Limb (tissue), 2 donors: ENCODE measurements at regions not wholly inside any gene's neighbourhood (a gene's known extent, or its start where the extent isn't known, plus 50 kb on each side); places are given as distances from the start of the nearest gene placed in this dataset.
"Not testable (repeated sequence)": the region's sequence is repeated elsewhere in the genome, so short reads cannot be mapped to it uniquely, and the experiment has no call there.

Source experiments
- DNase-seq, 2 donors: peaks; one replicate each; pipeline ENCODE4 v3.0.0-alpha.2; 2016; ENCODE audit errors: extremely low spot score in 2 of 2

DNA sequence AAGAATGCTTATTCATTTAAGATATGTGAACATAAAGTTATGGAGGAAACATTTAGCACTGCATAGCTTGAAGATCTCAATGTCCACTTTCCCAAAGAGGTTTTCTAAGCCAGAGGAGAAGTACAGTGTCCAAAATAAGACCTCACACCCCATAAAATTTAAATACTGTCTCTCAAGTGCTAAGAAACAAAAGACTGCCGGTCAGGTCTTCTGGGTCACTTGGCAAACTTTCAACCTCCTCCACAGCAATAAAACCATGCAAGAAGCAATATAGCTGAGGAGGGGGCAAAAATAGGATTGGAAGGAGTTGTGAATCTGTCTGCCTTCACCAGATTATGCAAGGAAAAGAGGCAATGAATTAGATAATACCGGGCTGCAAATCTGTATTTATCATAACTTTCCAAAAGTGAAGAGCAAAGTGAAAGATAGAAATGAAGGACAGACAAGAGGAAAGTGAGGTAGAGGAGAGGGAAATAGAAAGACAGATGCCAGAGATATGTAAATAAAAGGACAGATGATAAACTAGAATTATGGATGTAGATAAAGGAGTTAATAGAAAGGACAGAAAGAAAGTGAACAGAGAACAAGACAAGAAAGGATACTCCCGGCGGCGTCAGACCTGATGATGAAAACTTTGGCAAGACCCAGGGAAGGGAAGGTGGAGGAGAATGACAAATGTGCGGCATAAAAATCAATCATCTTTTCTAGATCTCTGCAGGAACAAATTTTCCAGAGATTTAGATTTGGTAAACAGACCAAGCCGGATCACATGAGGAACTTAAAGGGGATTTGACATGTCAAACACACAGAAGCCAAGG lies 152.7 kb upstream of the FAM241A start:
- DNase-seq = no peak

DNA sequence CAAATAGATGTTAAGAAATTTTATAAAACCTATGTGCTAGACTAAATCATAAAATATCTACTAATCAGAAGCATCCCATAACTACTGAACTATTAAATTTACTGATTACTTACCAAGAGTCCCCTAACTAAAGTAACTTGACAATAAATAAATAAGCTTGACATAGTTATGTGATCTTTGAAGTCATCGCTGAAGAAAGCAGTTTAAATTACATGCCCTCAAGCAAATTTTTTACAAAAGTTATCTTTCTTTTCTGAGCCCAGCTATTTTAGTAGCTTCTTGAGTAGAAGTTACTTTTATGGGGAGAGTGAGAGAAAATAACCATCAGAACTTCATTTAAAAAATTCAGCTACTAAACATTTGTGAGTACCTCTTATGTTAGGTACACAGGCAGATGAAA lies 150.9 kb upstream of the FAM241A start:
- DNase-seq = no peak

DNA sequence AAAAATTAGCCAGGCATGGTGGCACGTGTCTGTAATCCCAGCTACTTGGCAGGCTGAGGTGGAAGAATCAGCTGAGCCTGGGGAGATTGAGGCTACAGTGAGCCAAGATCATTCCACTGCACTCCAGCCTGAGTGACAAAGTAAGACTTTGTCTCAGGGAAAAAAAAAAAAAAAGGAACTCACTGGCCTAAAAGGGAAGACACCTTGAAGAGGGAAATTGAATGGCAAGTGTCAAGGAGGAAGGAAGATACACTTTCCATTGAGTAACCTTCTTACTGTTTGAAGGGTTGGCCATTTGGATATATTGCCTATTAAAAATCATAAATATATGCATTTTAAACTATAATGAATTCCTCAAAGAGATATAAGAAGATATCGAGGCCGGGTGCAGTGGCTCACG lies 147.5 kb upstream of the FAM241A start:
- DNase-seq = no peak

DNA sequence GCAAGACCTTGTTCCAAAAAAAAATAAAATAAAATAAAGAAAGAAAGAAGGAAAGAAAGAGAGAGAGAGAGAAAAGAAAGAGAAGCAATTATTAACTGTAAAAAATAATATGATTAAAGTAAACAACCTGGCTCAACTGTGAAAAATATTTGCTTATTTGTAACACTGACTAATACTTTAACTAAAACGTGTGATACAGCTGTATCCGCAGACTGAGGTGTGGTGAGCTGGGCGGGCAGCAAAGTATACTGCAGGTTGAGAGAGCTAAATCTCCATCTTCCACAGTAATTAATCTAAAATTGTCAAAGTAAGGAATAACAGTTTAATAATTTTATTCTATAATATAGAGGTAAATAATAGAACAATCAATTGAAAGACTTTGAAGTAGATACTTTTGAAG lies 145.5 kb upstream of the FAM241A start:
- DNase-seq = no peak

DNA sequence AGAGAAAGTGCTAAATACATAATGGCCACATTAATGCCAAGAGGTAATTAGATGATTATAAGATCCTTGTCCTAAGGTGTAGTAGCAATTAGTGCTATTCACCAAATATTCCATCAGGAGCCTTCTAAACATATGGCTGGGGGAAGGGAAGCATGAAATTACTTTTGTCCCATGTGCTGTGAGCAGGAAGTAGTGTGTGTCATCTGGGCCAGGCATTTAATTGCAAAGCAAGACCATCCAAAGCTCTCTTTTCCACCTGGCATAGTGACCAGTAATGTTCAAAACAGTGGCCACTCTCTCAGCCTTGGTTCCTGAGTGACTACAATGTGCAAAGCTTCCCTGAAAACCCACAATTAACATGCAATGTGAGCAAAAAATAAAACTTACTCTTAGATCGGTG lies 144.2 kb upstream of the FAM241A start:
- DNase-seq = no peak

DNA sequence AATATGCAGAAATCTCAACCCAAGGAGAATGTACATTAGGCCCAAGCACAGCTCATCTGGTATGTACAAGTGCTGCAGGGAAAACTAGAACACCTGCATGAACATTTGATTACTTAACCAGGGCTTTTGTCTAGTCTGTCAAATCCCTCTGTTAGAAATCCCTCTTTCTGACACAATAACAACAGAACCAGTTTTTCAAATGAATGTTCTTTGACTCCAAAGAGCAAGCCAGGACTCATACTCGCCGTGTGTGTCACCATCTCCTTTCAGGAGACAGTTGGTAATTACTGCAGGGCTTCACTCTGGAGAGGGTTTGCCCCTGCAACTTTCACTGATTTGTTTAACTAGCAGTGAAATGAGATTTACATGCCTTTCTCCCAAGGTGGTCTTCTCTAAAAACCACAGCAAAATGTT lies 143.0 kb upstream of the FAM241A start:
- DNase-seq = no peak

DNA sequence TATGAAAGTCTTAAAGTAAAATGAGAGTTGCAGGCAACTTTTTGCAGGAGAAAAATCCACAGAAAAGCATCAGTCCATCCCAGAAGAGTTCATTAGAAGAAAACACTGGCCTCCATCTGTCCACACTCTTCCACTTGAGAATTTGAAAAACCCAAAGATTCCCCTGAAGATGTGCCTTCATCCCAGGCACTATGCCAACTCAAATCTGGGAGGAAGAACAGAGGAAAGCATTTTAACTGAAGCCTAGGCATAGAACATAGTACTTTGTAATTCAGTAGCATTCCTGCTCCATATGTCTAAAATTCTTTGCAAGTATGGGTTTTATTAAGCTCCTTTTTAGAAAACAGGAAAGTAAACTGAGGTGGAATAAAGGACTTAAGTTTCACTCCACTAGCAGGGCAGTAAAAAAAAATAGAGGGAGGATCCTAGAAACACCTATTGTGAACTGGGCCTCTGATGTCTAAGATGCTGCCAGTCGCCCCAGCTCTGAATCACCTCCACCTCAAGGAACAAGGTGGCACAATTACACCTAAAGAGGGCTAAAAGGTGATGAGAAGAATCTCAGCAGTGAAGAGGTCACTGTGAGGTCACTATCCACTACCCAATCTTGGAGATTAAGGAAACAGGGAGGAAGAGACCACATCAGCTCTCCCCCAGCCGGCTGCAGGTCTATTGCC lies 141.9 kb upstream of the FAM241A start:
- DNase-seq = no peak

DNA sequence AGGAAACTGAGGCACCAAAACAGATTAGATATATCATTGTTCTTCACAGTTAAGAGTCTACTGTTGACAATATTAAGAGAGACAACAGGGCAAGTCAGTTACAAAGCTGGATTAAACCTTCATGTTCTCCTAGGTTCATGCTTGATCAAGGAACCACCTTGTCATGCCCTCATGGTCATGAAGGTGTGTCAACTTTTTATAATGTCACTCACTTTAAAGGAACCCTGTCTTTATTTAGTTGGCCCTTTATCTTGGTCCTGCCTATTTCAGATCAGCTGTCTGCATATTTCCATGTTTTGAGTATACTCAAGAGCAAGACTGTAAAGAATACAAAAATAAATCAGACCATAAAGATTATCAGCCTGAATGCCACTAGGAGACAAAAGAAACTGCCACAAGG lies 140.2 kb upstream of the FAM241A start:
- DNase-seq = no peak

DNA sequence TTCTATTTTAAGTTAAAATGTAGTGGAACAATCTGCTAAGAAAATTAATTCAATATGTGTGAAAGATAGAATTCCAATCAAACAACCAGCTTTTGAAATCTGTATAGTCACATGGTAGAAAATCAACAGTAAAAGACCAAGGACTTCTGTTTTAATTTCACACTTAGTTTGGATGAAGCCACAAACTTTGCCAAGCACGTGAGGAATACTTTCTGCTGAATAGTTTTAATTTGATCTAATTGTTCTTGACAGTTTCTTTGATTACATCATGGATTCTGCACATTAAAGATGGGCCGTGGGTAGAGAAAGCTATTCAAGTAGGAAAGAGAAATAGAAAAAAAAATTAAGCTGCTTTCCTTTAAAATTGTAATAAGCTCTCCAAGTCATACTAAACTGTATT lies 137.9 kb upstream of the FAM241A start:
- no peak for DNase-seq

DNA sequence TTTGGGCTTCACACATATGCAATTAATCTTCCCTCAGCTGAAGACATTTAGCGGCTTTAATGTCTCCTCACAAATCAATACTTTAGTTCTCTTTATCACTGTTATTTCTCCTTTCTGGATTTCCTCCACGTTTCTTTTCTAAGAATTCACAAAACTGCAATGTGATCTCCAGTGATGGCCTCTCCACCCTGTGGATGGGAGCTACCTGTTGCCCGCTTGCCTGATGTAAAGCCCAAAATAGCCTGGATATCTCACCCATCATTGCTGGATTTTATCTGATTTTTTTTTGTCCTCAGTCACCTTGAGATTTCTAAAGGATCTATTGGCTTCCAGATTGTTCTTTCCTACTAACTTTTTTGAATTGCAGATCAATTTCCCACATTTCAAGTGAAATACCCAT lies 129.3 kb upstream of the FAM241A start:
- DNase-seq = no peak

DNA sequence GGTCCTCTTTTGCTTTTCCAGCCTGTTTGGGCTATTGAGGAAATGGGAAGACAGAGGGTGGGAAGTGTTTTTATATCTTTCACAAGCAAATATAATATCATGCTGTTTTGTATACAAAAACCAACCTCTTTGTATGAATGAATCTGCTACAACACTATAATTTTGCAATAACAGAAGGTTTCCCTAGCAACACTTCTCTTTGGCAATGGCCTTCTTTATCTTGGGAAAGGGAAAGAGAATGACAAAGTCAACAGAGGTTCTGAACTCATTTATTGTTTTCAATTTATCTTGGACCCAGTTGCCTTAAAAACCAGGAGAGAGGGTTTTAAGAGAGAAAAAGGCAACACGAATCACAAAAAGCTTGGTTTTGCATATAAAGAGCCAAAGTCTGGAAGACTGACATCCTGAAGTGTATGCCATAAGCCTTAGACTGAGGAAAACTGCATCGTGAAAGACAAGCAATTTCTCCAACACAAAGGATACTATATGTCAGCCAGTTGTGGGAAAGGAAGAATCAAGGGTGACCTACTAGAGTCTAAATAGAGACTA lies 121.8 kb upstream of the FAM241A start:
- no peak for DNase-seq

DNA sequence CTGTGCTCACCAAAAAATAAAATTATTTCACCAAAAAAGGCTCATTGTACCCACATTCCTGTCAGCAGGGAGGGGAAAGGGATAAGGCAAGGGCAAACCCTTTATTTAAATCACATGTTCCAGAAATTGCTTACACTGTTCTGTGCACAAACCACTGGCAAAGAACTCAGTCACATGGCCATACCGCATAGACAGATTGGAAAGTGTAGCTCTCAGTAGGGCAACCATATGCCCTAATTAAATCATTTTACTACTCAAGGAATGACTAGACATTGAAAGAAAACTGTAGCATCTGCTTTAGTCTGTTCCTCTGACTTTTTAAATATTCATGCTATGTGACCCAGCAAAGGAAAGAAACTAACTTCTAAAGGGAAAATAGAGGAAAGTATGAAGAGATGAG lies 119.2 kb upstream of the FAM241A start:
- no peak for DNase-seq

DNA sequence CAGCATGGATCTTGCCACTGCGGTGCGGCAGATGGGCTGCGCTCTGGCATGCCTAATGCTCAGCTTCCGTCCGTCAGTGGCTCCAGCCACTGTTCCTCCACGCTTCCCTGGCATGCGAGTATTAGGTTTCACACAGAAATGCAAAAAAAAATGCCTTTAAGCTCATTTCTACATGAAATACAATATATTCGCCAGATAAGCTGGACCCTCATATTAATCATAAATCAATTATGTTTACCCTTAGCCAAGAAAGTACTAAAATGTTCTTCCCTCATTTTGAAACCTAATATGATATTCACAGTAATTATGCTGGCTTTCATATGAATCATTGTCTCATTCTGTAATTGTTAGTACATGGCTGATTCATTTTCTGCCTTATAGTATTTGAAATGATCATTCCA lies 115.5 kb upstream of the FAM241A start:
- peak in 1 of 2 donors; percentile 16 for DNase-seq

DNA sequence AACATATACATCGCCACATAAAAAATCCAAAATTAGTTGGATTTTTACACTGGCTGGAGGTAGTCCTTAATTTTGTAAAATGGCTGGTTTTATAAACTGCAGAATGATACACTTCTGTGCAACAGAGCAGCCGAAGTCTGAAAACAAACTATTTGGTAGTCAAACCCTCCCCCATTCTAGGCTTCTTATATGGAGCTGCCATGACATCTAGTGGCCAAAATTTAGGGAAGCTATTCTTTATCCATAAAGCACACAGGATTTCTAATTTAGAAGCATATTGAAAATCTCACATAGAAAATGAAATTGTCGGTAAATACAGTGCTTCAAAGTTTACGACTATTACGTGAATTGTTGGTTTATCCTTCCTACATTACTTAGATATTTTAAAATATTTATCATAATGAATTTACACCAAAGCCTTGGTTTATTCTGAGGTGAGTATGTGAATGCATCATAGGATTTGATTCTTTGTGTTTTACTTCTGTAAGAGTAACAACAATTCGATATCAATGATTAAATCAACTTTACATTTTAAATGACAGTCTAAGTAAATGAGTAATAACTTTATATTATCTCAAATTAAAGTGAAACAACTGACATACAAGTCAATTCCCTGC lies 113.4 kb upstream of the FAM241A start:
- peak; percentile 33 to 67 for DNase-seq

DNA sequence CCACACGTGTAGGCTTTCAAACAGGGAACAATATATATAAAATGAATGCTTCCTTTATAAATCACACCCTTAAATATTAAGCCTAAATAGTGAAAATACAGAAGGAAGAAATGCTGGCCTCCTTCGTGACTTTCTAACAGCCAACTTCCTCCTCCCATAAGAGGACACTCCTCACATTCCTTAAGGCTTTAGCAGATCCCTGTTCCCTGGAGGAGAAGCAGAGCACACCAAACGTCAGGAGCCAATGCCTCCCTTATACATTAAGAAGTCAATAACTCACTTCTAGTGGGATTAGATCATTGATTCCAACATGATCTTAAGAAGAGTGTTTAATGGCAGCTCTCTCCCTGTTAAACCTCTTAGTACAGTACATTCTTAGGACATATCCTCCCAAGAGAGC lies 108.4 kb upstream of the FAM241A start:
- no peak for DNase-seq

DNA sequence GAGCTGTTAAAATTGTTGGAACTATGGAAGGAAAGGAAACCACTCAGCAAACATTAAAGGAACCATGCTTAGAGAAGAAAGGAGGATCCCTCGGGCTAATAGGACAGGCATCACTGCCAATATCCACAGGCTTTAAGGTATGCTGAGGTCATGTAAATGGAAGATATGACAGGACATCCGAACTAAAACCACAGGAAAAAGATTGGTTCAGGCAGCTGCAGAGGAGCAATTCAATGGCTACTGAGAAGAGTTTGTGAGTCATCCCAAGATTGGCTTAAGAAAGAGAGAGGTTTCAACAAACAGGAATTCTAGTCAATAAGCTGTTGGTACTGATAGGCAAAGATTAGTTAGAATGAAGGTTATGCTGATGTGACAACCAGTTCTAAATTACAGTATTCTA lies 106.4 kb upstream of the FAM241A start:
- no peak for DNase-seq

DNA sequence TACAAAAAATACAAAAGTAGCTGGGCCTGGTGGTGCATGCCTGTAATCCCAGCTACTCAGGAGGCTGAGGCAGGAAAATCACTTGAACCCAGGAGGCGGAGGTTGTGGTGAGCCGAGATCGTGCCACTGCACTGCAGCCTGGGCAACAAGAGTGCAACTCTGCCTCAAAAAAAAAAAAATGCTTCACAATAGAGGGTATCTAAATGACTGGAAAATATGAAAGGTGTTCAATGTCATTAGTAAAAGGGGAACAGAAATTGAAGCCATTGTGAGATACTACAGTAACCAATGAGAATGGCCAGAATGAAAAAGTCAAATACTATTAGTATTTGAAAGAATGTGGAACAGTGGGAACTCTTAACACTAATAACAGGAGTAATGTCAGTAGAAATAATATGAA lies 96.1 kb upstream of the FAM241A start:
- DNase-seq = not testable (repeated sequence)

DNA sequence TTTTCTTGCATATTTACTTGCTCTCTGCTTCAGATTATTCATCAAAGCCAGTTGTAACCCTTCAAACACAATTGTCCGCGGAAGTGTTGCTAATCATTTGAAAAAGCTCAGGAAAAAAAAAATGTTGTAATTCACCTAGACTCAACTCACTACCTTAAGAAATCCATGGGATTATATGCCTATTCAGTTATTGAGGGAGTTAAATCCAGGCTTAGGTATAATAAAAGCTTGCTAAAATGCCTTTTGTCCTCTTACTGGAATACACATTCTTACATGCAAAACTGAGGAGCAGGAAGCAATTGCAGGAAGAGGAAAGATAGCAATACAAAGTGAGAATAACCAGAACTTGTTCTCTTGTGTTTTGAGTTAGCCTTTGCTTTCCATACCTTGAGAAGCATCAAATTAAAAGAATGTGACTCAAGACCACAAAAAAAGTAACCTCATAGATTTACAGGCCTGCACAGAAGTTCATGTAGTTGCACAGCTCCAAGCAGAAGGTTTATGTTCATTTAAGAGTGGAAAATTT lies 91.4 kb upstream of the FAM241A start:
- no peak for DNase-seq

DNA sequence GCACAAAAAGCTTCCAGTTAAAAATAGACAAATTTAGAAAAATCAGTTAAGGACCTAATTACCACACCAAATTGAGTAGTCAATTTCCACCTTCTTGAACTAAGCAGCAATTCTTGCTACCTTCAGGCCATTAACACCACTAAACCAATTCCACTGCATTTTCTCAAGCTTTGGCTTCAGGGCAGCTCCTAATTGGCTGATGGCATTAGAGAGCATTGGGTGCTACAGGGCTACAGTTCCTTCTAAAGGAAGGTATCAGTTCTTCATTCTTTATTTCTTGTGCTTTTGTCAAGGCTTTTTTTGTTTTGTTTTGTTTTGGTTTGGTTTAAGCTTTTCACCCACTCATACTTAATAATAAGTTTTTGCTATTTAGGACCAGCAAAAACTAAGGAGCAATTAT lies 90.2 kb upstream of the FAM241A start:
- DNase-seq = no peak

DNA sequence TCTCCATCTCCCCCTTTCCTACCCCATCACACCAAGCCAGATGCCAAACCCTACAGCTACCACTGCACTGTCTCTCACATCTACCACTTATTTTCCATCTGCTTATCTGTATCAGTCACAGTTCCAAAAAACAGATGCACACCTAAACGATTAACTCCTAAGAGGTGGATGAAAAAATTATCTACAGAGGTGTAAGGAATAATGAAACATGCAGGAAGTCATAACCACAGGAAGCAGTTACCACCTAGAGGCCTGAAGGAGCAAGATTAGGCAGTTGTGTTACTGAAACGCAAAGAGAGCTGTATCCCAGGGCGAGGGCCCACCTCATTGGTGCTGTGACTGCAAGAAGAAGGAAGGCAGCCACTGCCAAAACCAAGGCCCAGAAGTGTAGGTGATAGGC lies 87.8 kb upstream of the FAM241A start:
- no peak for DNase-seq

DNA sequence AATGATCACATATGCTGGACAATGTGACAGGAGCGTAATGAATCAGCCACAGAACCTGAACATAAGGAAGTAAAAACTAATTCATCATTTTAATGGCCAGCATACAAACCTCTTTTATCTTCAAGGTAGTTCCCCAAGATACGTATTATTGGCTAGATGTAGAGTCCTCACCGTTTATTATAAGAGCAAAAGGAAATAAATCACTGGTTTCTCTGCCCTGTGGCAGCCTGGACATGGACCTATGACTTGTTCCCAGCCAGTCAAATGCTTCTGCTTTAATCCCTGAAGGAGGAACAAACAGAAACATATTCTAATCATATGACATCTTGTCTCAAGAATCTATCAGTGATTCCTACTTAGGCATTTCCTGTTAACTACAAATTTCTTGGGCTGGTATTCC lies 86.8 kb upstream of the FAM241A start:
- DNase-seq = no peak

DNA sequence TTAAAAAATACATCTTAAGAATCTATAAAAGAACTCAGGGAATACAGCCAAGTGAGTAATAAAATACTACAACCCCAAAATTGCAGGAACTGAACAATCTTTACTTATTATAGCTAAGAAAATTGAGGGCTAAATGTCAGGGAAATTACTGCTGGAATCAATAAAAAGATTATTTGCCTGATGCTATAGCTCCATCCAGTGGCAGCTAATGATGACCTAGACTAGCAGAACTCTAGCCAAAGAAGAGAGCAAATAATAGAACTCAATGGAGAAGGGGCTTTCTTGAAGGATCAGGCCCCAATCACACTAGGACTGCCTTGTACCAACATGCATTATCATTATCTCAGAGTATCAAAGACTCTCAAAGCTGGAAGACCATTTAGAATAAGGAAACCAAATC lies 85.0 kb upstream of the FAM241A start:
- no peak for DNase-seq
